ENCODE measurements at regions not wholly inside any gene's neighbourhood (a gene's known extent, or its start where the extent isn't known, plus 50 kb on each side); places are given as distances from the start of the nearest gene placed in this dataset.

DNA sequence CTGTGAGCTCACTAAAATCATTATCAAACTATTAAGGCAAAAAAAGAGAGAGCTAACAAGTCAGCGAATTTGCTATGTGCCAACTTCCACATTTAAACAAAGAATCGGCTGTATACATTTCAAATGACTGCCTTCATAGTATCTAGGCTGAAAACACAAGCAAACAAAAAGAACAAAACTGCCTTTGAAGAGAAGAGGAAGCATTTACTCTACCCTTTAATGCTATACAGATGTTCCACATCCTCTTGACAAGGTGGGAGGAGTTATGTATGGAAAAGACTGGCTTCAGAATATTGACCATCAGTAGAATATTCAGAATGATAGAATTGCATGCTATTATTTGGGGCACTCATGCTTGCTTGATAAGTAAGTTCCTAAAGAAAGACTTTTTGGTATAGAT is 741.7 kb downstream of the PLCL1 start:
- Histone ChIP-seq H4K20me1 (ENCODE audit: insufficient read depth) (no peaks in the 10 kb centered on the region), H3K27me3 (ENCODE audit: insufficient read depth) (no peaks in the 10 kb centered on the region), H3K9me3 (no peaks in the 10 kb centered on the region), H3K4me3 (ENCODE audit: low read depth in 2 of 2, low read length in 1 of 2) (no peak overlapping the region), H3K9ac (no peak overlapping the region), H3K4me1 (ENCODE audit: control insufficient read depth in 1 of 2, insufficient read depth in 2 of 2, low read depth in 1 of 2, low read length in 1 of 2) (no peaks in the 10 kb centered on the region), H2AFZ (ENCODE audit: low read depth) (no peak overlapping the region), H3K9me2 (no peaks in the 10 kb centered on the region), H3K4me2 (no peak overlapping the region), H3K27ac (ENCODE audit: low read depth in 2 of 2, low read length in 1 of 2) (no peak overlapping the region), H3K79me2 (ENCODE audit: insufficient read depth) (no peaks in the 10 kb centered on the region), H3K36me3 (replicated peaks in 1 of 2; ENCODE audit: control insufficient read depth in 1 of 2, insufficient read depth in 2 of 2, low read length in 1 of 2) (no peaks in the 10 kb centered on the region), H3F3A (replicated peaks; ENCODE audit: insufficient read depth) (no peaks in the 10 kb centered on the region)
- CTCF ChIA-PET: no interaction called here
- DNase-seq: no peak
- WGBS (ENCODE audit: low lambda C conversion rate): 0% methylated on average over 2 of the region's 2 CpGs
- POLR2A ChIA-PET: no interaction called here
- TF ChIP-seq REST (IDR thresholded peaks at IDR 0.05; ENCODE audit: low read depth, low read length): no peak
- no peak for TF ChIP-seq TEAD4 (IDR thresholded peaks at IDR 0.05; ENCODE audit: borderline replicate concordance, insufficient read depth)
- TF ChIP-seq RAD21 (IDR thresholded peaks at IDR 0.05; ENCODE audit: low read length): no peak
- TF ChIP-seq MEF2A (IDR thresholded peaks at IDR 0.05; ENCODE audit: borderline replicate concordance, low read depth): no peak
- TF ChIP-seq, protein P1, sequence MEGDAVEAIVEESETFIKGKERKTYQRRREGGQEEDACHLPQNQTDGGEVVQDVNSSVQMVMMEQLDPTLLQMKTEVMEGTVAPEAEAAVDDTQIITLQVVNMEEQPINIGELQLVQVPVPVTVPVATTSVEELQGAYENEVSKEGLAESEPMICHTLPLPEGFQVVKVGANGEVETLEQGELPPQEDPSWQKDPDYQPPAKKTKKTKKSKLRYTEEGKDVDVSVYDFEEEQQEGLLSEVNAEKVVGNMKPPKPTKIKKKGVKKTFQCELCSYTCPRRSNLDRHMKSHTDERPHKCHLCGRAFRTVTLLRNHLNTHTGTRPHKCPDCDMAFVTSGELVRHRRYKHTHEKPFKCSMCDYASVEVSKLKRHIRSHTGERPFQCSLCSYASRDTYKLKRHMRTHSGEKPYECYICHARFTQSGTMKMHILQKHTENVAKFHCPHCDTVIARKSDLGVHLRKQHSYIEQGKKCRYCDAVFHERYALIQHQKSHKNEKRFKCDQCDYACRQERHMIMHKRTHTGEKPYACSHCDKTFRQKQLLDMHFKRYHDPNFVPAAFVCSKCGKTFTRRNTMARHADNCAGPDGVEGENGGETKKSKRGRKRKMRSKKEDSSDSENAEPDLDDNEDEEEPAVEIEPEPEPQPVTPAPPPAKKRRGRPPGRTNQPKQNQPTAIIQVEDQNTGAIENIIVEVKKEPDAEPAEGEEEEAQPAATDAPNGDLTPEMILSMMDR (IDR thresholded peaks at IDR 0.05): no peak
- no peak for TF ChIP-seq NFIC (IDR thresholded peaks at IDR 0.05; ENCODE audit: borderline replicate concordance)
- no peak for TF ChIP-seq GATA2 (CRISPR knock-in tag; IDR thresholded peaks at IDR 0.05)
- no peak for TF ChIP-seq TCF12 (IDR thresholded peaks at IDR 0.05)
- no peak for TF ChIP-seq MAX (IDR thresholded peaks at IDR 0.05; ENCODE audit: low read depth)
- no peak for TF ChIP-seq RCOR1 (IDR thresholded peaks at IDR 0.05; ENCODE audit: low read length)
- no peak for TF ChIP-seq FOXJ3 (CRISPR knock-in tag; IDR thresholded peaks at IDR 0.05)
- TF ChIP-seq NRF1 (IDR thresholded peaks at IDR 0.05; ENCODE audit: low read depth, low read length): no peak
- no peak for TF ChIP-seq FOSL2 (IDR thresholded peaks at IDR 0.05; ENCODE audit: borderline replicate concordance, low read depth)
- TF ChIP-seq JUND (IDR thresholded peaks at IDR 0.05): no peak
- no peak for TF ChIP-seq CHD2 (IDR thresholded peaks at IDR 0.05; ENCODE audit: low read length, partially characterized antibody)
- no peak for TF ChIP-seq YY1 (IDR thresholded peaks at IDR 0.05; ENCODE audit: low read depth)
- TF ChIP-seq FOXM1 (IDR thresholded peaks at IDR 0.05; ENCODE audit: low read depth): no peak
- TF ChIP-seq, protein P2, sequence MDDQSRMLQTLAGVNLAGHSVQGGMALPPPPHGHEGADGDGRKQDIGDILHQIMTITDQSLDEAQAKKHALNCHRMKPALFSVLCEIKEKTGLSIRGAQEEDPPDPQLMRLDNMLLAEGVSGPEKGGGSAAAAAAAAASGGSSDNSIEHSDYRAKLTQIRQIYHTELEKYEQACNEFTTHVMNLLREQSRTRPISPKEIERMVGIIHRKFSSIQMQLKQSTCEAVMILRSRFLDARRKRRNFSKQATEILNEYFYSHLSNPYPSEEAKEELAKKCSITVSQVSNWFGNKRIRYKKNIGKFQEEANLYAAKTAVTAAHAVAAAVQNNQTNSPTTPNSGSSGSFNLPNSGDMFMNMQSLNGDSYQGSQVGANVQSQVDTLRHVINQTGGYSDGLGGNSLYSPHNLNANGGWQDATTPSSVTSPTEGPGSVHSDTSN (IDR thresholded peaks at IDR 0.05): no peak
- no peak for TF ChIP-seq EZH2phosphoT487 (IDR thresholded peaks at IDR 0.05; ENCODE audit: borderline replicate concordance, low read depth)
- no peak for TF ChIP-seq TAF1 (IDR thresholded peaks at IDR 0.05; ENCODE audit: borderline replicate concordance, low read depth, low read length)
